HG02870 (cell line): ENCODE measurements at regions not wholly inside any gene's neighbourhood (a gene's known extent, or its start where the extent isn't known, plus 50 kb on each side); places are given as distances from the start of the nearest gene placed in this dataset.
"Not testable (repeated sequence)": the region's sequence is repeated elsewhere in the genome, so short reads cannot be mapped to it uniquely, and the experiment has no call there.

Experiments
- ATAC-seq: cut with Tn5 transposase; IDR thresholded peaks from one replicate; pipeline ENCODE4 v1.9.1; 2021; ENCODE audit warnings: mild to moderate bottlenecking, moderate library complexity; ENCODE audit not compliant: unreplicated experiment

GRCh38 chr15:79602731-79603130 is 170.6 kb downstream of the MINAR1 start:
- ATAC-seq: no peak

GRCh38 chr15:79606831-79607355 is 174.8 kb downstream of the MINAR1 start:
- ATAC-seq: no peak

GRCh38 chr15:79608066-79608864 is 176.1 kb downstream of the MINAR1 start:
- no peak for ATAC-seq

- no peak for ATAC-seq
Measured at GRCh38 chr15:79609506-79609905, 177.4 kb downstream of the MINAR1 start.

GRCh38 chr15:79610021-79610420 is 177.9 kb downstream of the MINAR1 start:
- no peak for ATAC-seq

GRCh38 chr15:79615754-79616153 is 183.6 kb downstream of the MINAR1 start:
- ATAC-seq: no peak

- no peak for ATAC-seq
Measured at GRCh38 chr15:79617071-79617470, 184.9 kb downstream of the MINAR1 start.

GRCh38 chr15:79620112-79620857 is 188.1 kb downstream of the MINAR1 start:
- ATAC-seq: no peak

- not testable (repeated sequence) for ATAC-seq
Measured at GRCh38 chr15:79621805-79622204, 189.7 kb downstream of the MINAR1 start.

- ATAC-seq: no peak
Measured at GRCh38 chr15:79623488-79623887, 191.4 kb downstream of the MINAR1 start.

- ATAC-seq: no peak
Measured at GRCh38 chr15:79629687-79630086, 197.6 kb downstream of the MINAR1 start.

GRCh38 chr15:79632457-79632856 is 200.3 kb downstream of the MINAR1 start:
- no peak for ATAC-seq

- no peak for ATAC-seq
Measured at GRCh38 chr15:79635149-79635771, 203.1 kb downstream of the MINAR1 start.

GRCh38 chr15:79635897-79636561 is 203.9 kb downstream of the MINAR1 start:
- ATAC-seq: no peak

GRCh38 chr15:79640206-79640605 is 208.1 kb downstream of the MINAR1 start:
- no peak for ATAC-seq

GRCh38 chr15:79641841-79642240 is 209.7 kb downstream of the MINAR1 start:
- ATAC-seq: no peak

GRCh38 chr15:79643393-79643792 is 211.3 kb downstream of the MINAR1 start:
- ATAC-seq: no peak

GRCh38 chr15:79644091-79644490 is 212.0 kb downstream of the MINAR1 start:
- ATAC-seq: no peak

GRCh38 chr15:79652972-79653371 is 220.8 kb downstream of the MINAR1 start:
- ATAC-seq: not testable (repeated sequence)

GRCh38 chr15:79653533-79653932 is 221.4 kb downstream of the MINAR1 start:
- ATAC-seq: no peak
